ENCODE measurements at regions not wholly inside any gene's neighbourhood (a gene's known extent, or its start where the extent isn't known, plus 50 kb on each side); places are given as distances from the start of the nearest gene placed in this dataset.

DNA sequence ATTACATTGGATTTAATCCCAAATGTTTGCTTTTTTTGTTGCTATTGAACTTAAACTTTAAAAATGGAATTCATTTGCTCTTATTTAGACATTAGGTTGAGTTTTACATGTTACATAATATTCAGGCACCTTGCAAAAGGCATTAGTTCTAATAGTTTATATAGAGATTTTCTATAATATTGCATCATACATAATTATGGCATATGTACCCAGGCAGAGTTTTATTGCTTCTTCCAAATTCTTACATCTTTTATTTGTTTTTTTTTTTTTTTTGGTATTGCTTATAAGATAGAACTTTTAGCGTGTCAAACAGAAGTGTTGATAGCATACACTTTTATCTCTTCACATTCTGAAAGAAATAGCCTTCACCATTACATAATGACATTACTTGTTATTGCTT, 487.7 kb downstream of the GABRG1 start:
- no peak for TF ChIP-seq MXI1 (conservative IDR thresholded peaks at IDR 0.05; ENCODE audit: poor library complexity, severe bottlenecking)
- no peak for TF ChIP-seq RAD21 (conservative IDR thresholded peaks at IDR 0.05)
- TF ChIP-seq, protein P1, sequence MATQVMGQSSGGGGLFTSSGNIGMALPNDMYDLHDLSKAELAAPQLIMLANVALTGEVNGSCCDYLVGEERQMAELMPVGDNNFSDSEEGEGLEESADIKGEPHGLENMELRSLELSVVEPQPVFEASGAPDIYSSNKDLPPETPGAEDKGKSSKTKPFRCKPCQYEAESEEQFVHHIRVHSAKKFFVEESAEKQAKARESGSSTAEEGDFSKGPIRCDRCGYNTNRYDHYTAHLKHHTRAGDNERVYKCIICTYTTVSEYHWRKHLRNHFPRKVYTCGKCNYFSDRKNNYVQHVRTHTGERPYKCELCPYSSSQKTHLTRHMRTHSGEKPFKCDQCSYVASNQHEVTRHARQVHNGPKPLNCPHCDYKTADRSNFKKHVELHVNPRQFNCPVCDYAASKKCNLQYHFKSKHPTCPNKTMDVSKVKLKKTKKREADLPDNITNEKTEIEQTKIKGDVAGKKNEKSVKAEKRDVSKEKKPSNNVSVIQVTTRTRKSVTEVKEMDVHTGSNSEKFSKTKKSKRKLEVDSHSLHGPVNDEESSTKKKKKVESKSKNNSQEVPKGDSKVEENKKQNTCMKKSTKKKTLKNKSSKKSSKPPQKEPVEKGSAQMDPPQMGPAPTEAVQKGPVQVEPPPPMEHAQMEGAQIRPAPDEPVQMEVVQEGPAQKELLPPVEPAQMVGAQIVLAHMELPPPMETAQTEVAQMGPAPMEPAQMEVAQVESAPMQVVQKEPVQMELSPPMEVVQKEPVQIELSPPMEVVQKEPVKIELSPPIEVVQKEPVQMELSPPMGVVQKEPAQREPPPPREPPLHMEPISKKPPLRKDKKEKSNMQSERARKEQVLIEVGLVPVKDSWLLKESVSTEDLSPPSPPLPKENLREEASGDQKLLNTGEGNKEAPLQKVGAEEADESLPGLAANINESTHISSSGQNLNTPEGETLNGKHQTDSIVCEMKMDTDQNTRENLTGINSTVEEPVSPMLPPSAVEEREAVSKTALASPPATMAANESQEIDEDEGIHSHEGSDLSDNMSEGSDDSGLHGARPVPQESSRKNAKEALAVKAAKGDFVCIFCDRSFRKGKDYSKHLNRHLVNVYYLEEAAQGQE (IDR thresholded peaks at IDR 0.05; ENCODE audit: borderline replicate concordance) = no peak
- no peak for TF ChIP-seq POLR2AphosphoS5 (IDR thresholded peaks at IDR 0.05)
- no peak for TF ChIP-seq EZH2 (IDR thresholded peaks at IDR 0.05; ENCODE audit: borderline replicate concordance, insufficient read depth, low read length, poor library complexity, severe bottlenecking)
- TF ChIP-seq SMC3 (conservative IDR thresholded peaks at IDR 0.05; ENCODE audit: poor library complexity) = no peak
- TF ChIP-seq TAF1 (IDR thresholded peaks at IDR 0.05; ENCODE audit: low read depth) = no peak
- TF ChIP-seq, protein P2, sequence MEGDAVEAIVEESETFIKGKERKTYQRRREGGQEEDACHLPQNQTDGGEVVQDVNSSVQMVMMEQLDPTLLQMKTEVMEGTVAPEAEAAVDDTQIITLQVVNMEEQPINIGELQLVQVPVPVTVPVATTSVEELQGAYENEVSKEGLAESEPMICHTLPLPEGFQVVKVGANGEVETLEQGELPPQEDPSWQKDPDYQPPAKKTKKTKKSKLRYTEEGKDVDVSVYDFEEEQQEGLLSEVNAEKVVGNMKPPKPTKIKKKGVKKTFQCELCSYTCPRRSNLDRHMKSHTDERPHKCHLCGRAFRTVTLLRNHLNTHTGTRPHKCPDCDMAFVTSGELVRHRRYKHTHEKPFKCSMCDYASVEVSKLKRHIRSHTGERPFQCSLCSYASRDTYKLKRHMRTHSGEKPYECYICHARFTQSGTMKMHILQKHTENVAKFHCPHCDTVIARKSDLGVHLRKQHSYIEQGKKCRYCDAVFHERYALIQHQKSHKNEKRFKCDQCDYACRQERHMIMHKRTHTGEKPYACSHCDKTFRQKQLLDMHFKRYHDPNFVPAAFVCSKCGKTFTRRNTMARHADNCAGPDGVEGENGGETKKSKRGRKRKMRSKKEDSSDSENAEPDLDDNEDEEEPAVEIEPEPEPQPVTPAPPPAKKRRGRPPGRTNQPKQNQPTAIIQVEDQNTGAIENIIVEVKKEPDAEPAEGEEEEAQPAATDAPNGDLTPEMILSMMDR (IDR thresholded peaks at IDR 0.05; ENCODE audit: poor library complexity, severe bottlenecking) = no peak
- TF ChIP-seq EP300 (conservative IDR thresholded peaks at IDR 0.05; ENCODE audit: poor library complexity, severe bottlenecking) = no peak
- Histone ChIP-seq H2AFZ (ENCODE audit: low read depth, low read length) (no peak overlapping the region), H3K79me2 (replicated peaks; ENCODE audit: insufficient read depth, low read length) (no peaks in the 10 kb centered on the region)

DNA sequence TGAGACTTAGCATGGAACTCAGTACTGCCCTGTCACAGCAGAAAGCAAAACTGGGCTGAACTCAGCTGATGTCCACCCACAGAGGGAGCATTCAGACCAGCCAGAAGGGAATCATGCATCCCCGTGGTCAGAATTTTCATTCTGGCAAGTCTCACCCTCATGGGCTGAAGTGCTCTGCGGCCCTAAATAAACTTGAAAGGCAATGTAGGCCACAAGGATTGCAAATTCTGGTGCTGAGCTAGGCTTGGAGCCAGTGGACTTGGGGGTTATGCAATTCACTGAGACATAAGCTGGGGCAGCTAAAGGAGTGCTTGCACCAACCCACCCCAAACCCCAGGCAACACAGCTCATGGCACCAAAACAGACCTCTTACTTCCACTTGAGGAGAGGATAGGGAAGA, 494.1 kb downstream of the GABRG1 start:
- no peaks in the 10 kb centered on the region for H4K20me1 ChIP-seq (ENCODE audit: insufficient read depth)
- H3K27me3 ChIP-seq (ENCODE audit: insufficient read depth, low read depth, low read length) = no peaks in the 10 kb centered on the region
- H3K4me2 ChIP-seq (ENCODE audit: low read length) = no peak overlapping the region

More for the DNA sequence above, 487.7 kb downstream of the GABRG1 start:
- H4K20me1 ChIP-seq (ENCODE audit: insufficient read depth) = no peaks in the 10 kb centered on the region
- H3K27ac ChIP-seq (ENCODE audit: low read length) = no peak overlapping the region
- no peaks in the 10 kb centered on the region for H3K36me3 ChIP-seq (ENCODE audit: insufficient read depth, low read length)
- no peaks in the 10 kb centered on the region for H3K27me3 ChIP-seq (ENCODE audit: insufficient read depth, low read depth, low read length)
- H3K4me2 ChIP-seq (ENCODE audit: low read length) = no peak overlapping the region
- H3K9me3 ChIP-seq (ENCODE audit: low read length) = no peaks in the 10 kb centered on the region
- no peaks in the 10 kb centered on the region for H3F3A ChIP-seq (ENCODE audit: insufficient read depth, low read length, poor library complexity, severe bottlenecking)
- H3K9me2 ChIP-seq (ENCODE audit: insufficient read depth, low read length) = no peaks in the 10 kb centered on the region
- no peak overlapping the region for H3K9ac ChIP-seq (ENCODE audit: low read length)
- no peak overlapping the region for H3K4me3 ChIP-seq (ENCODE audit: low read length)

More for the DNA sequence above, 494.1 kb downstream of the GABRG1 start:
- H3F3A ChIP-seq (ENCODE audit: insufficient read depth, low read length, poor library complexity, severe bottlenecking) = no peaks in the 10 kb centered on the region
- H3K79me2 ChIP-seq (replicated peaks; ENCODE audit: insufficient read depth, low read length) = no peaks in the 10 kb centered on the region
- no peaks in the 10 kb centered on the region for H3K9me2 ChIP-seq (ENCODE audit: insufficient read depth, low read length)
- TF ChIP-seq POLR2AphosphoS5 (IDR thresholded peaks at IDR 0.05) (no peak), EZH2 (IDR thresholded peaks at IDR 0.05; ENCODE audit: borderline replicate concordance, insufficient read depth, low read length, poor library complexity, severe bottlenecking) (no peak), TAF1 (IDR thresholded peaks at IDR 0.05; ENCODE audit: low read depth) (no peak), EP300 (conservative IDR thresholded peaks at IDR 0.05; ENCODE audit: poor library complexity, severe bottlenecking) (no peak), RAD21 (conservative IDR thresholded peaks at IDR 0.05) (no peak), MXI1 (conservative IDR thresholded peaks at IDR 0.05; ENCODE audit: poor library complexity, severe bottlenecking) (no peak)
- TF ChIP-seq, protein P1 (IDR thresholded peaks at IDR 0.05; ENCODE audit: borderline replicate concordance) = no peak
- TF ChIP-seq, protein P2 (IDR thresholded peaks at IDR 0.05; ENCODE audit: poor library complexity, severe bottlenecking) = no peak
- no peaks in the 10 kb centered on the region for H3K9me3 ChIP-seq (ENCODE audit: low read length)
- H3K36me3 ChIP-seq (ENCODE audit: insufficient read depth, low read length) = no peaks in the 10 kb centered on the region
- H3K4me3 ChIP-seq (ENCODE audit: low read length) = no peak overlapping the region
- no peak overlapping the region for H2AFZ ChIP-seq (ENCODE audit: low read depth, low read length)
- no peak overlapping the region for H3K9ac ChIP-seq (ENCODE audit: low read length)
- no peak overlapping the region for H3K27ac ChIP-seq (ENCODE audit: low read length)
